HepG2 (cell line): ENCODE measurements at regions not wholly inside any gene's neighbourhood (a gene's known extent, or its start where the extent isn't known, plus 50 kb on each side); places are given as distances from the start of the nearest gene placed in this dataset.

Source experiments
- CBFB ChIP-seq: sonication (generic); formaldehyde crosslinking; IDR thresholded peaks from 2 replicates; pipeline ENCODE4 v1.4.0; 2020; ENCODE audit warnings: missing genetic modification reagents
- ISL2 ChIP-seq: sonication (generic); formaldehyde crosslinking; IDR thresholded peaks from 2 replicates; pipeline ENCODE4 v1.5.0; 2020; ENCODE audit warnings: missing genetic modification reagents
- MEIS2 ChIP-seq: sonication (generic); formaldehyde crosslinking; IDR thresholded peaks from 2 replicates; pipeline ENCODE4 v1.9.0; 2021; ENCODE audit warnings: mild to moderate bottlenecking, missing genetic modification reagents
- PHF21A ChIP-seq: sonication (generic); formaldehyde crosslinking; IDR thresholded peaks from 2 replicates; pipeline ENCODE4 v1.5.0; 2020; ENCODE audit warnings: mild to moderate bottlenecking, missing genetic modification reagents
- SIX1 ChIP-seq: sonication (generic); formaldehyde crosslinking; IDR thresholded peaks from 2 replicates; pipeline ENCODE4 v1.4.0; 2020; ENCODE audit warnings: missing genetic modification reagents, borderline replicate concordance
- SMAD3 ChIP-seq: sonication (generic); formaldehyde crosslinking; IDR thresholded peaks from 2 replicates; pipeline ENCODE4 v1.4.0; 2020; ENCODE audit warnings: missing genetic modification reagents
- SOX13 ChIP-seq, 3 experiments: fragments of 450-650 bp in 1 of 3; sonication (generic) in 1 of 3; formaldehyde crosslinking in 1 of 3; IDR thresholded peaks in 2 of 3; conservative IDR thresholded peaks in 1 of 3; 2 replicates each; pipeline versions ENCODE4 v1.5.0 to v1.6.1; 2016 to 2020; ENCODE audit warnings: antibody characterized with exemption in 1 of 3, mild to moderate bottlenecking in 1 of 3, missing compliant biosample characterization in 1 of 3, missing genetic modification reagents in 1 of 3, moderate library complexity in 1 of 3
- SOX5 ChIP-seq: IDR thresholded peaks from 2 replicates; pipeline ENCODE4 v1.6.1; 2016; ENCODE audit warnings: borderline replicate concordance
- TF ChIP-seq, protein P1 (sequence below): sonication (generic); formaldehyde crosslinking; conservative IDR thresholded peaks from 2 replicates; pipeline ENCODE4 v1.4.0; 2020; ENCODE audit warnings: mild to moderate bottlenecking, missing genetic modification reagents, moderate library complexity
- TF ChIP-seq, protein P2 (sequence below): sonication (generic); formaldehyde crosslinking; IDR thresholded peaks from 2 replicates; pipeline ENCODE4 v1.4.0; 2020; ENCODE audit warnings: low read depth, mild to moderate bottlenecking, missing genetic modification reagents
- TF ChIP-seq, protein P3 (sequence below): fragments of 450-650 bp; IDR thresholded peaks from 2 replicates; pipeline ENCODE4 v1.6.1; 2017; ENCODE audit warnings: mild to moderate bottlenecking
- TF ChIP-seq, protein P4 (sequence below): fragments of 450-650 bp; IDR thresholded peaks from 2 replicates; pipeline ENCODE4 v1.6.1; 2017
- TF ChIP-seq, protein P5 (sequence below): sonication (generic); formaldehyde crosslinking; IDR thresholded peaks from 2 replicates; pipeline ENCODE4 v1.5.0; 2020; ENCODE audit warnings: missing genetic modification reagents, mild to moderate bottlenecking, borderline replicate concordance
- TF ChIP-seq, protein P6 (sequence below): sonication (generic); formaldehyde crosslinking; IDR thresholded peaks from 2 replicates; pipeline ENCODE4 v1.4.0; 2020; ENCODE audit warnings: missing genetic modification reagents, borderline replicate concordance
- TF ChIP-seq, protein P7 (sequence below): IDR thresholded peaks from 2 replicates; pipeline ENCODE4 v1.6.1; 2018; ENCODE audit warnings: missing genetic modification reagents

DNA sequence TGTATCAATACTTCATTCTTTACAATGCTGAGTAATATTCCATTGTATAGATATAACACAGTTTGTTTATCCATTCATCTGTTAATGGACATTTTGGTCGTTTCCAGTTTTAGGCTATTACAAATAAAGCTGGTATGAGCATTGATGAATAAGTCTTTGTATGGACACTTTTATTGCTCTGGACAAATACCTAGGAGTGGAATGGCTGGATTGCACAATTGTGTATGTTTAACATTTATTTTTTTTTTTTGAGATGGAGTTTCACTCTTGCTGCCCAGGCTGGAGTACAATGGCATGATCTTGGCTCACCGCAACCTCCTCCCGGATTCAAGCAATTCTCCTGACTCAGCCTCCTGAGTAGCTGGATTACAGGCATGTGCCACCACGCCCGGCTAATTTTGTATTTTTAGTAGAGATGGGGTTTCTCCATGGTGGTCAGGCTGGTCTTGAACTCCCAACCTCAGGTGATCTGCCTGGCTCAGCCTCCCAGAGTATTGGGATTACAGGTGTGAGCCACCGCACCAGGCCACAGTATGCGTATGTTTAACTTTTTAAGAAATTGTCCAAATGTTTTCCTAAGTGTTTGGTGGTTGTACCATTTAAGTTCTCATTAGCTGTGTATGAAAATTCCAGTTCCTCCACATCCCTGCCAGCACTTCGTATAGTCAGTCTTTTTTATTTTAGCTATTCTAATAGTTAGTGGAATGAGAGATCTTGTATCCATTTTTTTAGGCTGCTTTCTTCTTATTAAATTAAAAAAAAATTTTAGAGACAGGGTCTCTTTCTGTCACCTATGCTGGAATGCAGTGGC is 194.9 kb upstream of the HAAO start (continued):
- TF ChIP-seq, protein P1, sequence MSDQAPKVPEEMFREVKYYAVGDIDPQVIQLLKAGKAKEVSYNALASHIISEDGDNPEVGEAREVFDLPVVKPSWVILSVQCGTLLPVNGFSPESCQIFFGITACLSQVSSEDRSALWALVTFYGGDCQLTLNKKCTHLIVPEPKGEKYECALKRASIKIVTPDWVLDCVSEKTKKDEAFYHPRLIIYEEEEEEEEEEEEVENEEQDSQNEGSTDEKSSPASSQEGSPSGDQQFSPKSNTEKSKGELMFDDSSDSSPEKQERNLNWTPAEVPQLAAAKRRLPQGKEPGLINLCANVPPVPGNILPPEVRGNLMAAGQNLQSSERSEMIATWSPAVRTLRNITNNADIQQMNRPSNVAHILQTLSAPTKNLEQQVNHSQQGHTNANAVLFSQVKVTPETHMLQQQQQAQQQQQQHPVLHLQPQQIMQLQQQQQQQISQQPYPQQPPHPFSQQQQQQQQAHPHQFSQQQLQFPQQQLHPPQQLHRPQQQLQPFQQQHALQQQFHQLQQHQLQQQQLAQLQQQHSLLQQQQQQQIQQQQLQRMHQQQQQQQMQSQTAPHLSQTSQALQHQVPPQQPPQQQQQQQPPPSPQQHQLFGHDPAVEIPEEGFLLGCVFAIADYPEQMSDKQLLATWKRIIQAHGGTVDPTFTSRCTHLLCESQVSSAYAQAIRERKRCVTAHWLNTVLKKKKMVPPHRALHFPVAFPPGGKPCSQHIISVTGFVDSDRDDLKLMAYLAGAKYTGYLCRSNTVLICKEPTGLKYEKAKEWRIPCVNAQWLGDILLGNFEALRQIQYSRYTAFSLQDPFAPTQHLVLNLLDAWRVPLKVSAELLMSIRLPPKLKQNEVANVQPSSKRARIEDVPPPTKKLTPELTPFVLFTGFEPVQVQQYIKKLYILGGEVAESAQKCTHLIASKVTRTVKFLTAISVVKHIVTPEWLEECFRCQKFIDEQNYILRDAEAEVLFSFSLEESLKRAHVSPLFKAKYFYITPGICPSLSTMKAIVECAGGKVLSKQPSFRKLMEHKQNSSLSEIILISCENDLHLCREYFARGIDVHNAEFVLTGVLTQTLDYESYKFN (CRISPR knock-in tag) = peak; percentile 72
- TF ChIP-seq, protein P2, sequence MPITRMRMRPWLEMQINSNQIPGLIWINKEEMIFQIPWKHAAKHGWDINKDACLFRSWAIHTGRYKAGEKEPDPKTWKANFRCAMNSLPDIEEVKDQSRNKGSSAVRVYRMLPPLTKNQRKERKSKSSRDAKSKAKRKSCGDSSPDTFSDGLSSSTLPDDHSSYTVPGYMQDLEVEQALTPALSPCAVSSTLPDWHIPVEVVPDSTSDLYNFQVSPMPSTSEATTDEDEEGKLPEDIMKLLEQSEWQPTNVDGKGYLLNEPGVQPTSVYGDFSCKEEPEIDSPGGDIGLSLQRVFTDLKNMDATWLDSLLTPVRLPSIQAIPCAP (CRISPR knock-in tag) = no peak
- TF ChIP-seq PHF21A (peak; percentile 77; the same call in 1 of the 2 replicates), SIX1 (peak; percentile 65; the same call in 1 of the 2 replicates), SOX5 (peak; percentile 96), MEIS2 (CRISPR knock-in tag) (0 out of 2 replicates have a peak, but pooled peaks have one; percentile 32), ISL2 (CRISPR knock-in tag) (peak; percentile 92), SMAD3 (0 out of 2 replicates have a peak, but pooled peaks have one; percentile 49), SOX13 (IDR thresholded peaks at IDR 0.05) (no peak), SOX13 (CRISPR knock-in tag; conservative IDR thresholded peaks at IDR 0.05 in 1 of 2, IDR thresholded peaks at IDR 0.05 in 1 of 2) (peak in 1 of 2 experiments; percentile 95; a peak in 2 of 4 replicates), CBFB (CRISPR knock-in tag) (no peak)
- TF ChIP-seq, protein P3, sequence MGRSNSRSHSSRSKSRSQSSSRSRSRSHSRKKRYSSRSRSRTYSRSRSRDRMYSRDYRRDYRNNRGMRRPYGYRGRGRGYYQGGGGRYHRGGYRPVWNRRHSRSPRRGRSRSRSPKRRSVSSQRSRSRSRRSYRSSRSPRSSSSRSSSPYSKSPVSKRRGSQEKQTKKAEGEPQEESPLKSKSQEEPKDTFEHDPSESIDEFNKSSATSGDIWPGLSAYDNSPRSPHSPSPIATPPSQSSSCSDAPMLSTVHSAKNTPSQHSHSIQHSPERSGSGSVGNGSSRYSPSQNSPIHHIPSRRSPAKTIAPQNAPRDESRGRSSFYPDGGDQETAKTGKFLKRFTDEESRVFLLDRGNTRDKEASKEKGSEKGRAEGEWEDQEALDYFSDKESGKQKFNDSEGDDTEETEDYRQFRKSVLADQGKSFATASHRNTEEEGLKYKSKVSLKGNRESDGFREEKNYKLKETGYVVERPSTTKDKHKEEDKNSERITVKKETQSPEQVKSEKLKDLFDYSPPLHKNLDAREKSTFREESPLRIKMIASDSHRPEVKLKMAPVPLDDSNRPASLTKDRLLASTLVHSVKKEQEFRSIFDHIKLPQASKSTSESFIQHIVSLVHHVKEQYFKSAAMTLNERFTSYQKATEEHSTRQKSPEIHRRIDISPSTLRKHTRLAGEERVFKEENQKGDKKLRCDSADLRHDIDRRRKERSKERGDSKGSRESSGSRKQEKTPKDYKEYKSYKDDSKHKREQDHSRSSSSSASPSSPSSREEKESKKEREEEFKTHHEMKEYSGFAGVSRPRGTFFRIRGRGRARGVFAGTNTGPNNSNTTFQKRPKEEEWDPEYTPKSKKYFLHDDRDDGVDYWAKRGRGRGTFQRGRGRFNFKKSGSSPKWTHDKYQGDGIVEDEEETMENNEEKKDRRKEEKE = no peak
- TF ChIP-seq, protein P4, sequence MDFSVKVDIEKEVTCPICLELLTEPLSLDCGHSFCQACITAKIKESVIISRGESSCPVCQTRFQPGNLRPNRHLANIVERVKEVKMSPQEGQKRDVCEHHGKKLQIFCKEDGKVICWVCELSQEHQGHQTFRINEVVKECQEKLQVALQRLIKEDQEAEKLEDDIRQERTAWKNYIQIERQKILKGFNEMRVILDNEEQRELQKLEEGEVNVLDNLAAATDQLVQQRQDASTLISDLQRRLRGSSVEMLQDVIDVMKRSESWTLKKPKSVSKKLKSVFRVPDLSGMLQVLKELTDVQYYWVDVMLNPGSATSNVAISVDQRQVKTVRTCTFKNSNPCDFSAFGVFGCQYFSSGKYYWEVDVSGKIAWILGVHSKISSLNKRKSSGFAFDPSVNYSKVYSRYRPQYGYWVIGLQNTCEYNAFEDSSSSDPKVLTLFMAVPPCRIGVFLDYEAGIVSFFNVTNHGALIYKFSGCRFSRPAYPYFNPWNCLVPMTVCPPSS = no peak
- TF ChIP-seq, protein P5, sequence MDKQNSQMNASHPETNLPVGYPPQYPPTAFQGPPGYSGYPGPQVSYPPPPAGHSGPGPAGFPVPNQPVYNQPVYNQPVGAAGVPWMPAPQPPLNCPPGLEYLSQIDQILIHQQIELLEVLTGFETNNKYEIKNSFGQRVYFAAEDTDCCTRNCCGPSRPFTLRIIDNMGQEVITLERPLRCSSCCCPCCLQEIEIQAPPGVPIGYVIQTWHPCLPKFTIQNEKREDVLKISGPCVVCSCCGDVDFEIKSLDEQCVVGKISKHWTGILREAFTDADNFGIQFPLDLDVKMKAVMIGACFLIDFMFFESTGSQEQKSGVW (CRISPR knock-in tag) = no peak
- TF ChIP-seq, protein P6, sequence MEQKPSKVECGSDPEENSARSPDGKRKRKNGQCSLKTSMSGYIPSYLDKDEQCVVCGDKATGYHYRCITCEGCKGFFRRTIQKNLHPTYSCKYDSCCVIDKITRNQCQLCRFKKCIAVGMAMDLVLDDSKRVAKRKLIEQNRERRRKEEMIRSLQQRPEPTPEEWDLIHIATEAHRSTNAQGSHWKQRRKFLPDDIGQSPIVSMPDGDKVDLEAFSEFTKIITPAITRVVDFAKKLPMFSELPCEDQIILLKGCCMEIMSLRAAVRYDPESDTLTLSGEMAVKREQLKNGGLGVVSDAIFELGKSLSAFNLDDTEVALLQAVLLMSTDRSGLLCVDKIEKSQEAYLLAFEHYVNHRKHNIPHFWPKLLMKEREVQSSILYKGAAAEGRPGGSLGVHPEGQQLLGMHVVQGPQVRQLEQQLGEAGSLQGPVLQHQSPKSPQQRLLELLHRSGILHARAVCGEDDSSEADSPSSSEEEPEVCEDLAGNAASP = peak; percentile 52; the same call in 1 of the 2 replicates
- TF ChIP-seq, protein P7, sequence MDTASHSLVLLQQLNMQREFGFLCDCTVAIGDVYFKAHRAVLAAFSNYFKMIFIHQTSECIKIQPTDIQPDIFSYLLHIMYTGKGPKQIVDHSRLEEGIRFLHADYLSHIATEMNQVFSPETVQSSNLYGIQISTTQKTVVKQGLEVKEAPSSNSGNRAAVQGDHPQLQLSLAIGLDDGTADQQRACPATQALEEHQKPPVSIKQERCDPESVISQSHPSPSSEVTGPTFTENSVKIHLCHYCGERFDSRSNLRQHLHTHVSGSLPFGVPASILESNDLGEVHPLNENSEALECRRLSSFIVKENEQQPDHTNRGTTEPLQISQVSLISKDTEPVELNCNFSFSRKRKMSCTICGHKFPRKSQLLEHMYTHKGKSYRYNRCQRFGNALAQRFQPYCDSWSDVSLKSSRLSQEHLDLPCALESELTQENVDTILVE (CRISPR knock-in tag) = peak; percentile 42; the same call in 1 of the 2 replicates
